ENCODE measurements at regions not wholly inside any gene's neighbourhood (a gene's known extent, or its start where the extent isn't known, plus 50 kb on each side); places are given as distances from the start of the nearest gene placed in this dataset.

DNA sequence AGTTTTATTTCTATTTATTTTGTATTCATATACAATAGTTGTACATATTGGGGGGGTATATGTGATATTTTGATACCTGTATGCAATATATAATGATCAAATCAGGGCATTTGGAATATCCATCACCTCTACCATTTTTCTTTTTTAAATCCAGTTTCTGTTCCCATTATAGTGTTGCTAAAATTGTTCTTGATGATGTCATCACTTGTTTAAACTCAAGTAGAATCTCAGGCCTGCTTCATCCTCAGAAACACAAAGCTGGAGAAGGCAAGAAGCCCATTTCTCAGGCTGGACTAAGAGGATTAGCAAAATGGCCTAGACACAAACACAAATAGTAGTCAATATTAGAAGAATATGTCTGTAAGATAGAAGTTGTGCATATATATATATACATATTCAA is 747.1 kb upstream of the ACVR2A start:
- DNase-seq, result no peak

DNA sequence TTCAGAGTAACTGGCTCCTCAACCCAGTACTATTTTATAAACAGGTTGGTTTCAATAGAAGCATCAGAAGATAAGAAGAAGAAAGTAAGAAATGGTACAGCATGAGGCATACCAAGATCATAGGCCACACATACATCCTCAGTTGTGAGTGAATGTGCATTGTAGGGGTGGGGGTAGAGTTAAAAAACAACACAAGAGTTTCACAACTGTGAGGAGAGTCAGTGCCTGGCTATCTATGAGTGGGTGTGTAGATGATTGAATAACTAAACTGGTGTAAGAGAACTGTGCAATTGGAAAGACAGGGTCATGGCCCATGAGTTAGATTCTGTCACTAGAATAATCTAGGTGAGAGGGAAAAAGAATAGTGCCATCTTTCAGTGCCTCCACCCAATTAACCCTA is 748.2 kb upstream of the ACVR2A start:
- DNase-seq, result no peak

- DNase-seq, result no peak
Observed at GRCh38 chr2:147095376-147095775, 749.5 kb upstream of the ACVR2A start.

- no peak for DNase-seq
Observed at GRCh38 chr2:147094077-147094476, 750.8 kb upstream of the ACVR2A start.

DNA sequence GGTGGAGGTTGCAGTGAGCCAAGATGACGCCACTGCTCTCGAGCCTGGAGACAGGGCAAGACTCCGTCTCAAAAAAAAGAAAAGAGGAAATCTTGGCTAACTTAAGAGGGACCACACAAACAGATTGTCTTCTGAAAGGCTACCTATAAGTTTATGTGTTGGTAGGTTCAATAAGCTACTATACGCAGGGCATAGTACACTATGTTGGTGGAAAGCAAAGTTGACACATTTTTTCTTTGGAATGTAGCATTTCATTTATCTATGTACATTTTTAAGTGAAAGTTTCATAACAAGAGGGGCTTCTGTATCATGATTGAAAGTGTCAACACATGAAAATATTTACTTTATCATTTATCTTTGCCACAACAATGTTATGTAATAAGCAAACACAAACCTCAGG is 752.6 kb upstream of the ACVR2A start:
- no peak for DNase-seq

DNA sequence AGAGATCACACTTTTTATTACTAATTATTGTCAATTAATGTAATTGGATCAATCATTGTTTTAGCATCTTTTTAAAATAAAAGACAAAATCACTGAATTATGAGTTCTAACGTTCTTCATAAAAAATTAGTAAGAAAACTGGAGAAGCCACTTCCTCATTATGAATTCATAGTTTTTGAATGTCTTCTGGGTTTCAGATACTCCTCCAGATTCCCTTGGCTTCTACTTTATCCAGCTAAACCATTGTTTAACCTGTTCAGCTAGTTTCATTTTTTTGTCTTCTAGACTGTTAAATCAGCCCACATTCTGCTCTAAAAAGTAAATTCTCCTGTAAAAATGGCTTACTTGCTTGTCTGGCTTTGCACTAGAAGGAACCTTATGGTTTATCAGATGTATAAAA is 753.4 kb upstream of the ACVR2A start:
- DNase-seq, result no peak

GRCh38 chr2:147088871-147089270 is 756.0 kb upstream of the ACVR2A start:
- no peak for DNase-seq

DNA sequence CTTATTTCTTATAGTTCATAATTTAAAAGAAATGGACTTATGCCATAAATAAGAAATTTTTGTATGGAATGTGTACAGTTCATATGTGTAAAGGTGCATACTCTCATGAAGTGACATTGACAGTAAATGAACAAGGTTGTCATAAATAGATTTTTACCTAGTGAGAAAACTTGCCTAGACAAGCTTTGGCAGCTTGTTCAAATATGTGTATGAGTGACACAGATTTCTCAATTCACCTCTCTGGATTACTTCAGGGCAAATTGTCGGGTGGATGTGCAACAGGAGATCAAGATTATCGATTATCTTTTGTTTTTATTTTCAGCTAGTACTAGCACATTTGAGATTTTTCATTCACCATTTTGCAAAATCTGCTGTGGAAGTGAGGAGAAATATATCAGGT is 758.1 kb upstream of the ACVR2A start:
- DNase-seq, result no peak

GRCh38 chr2:147083664-147084063 is 761.2 kb upstream of the ACVR2A start:
- no peak for DNase-seq

DNA sequence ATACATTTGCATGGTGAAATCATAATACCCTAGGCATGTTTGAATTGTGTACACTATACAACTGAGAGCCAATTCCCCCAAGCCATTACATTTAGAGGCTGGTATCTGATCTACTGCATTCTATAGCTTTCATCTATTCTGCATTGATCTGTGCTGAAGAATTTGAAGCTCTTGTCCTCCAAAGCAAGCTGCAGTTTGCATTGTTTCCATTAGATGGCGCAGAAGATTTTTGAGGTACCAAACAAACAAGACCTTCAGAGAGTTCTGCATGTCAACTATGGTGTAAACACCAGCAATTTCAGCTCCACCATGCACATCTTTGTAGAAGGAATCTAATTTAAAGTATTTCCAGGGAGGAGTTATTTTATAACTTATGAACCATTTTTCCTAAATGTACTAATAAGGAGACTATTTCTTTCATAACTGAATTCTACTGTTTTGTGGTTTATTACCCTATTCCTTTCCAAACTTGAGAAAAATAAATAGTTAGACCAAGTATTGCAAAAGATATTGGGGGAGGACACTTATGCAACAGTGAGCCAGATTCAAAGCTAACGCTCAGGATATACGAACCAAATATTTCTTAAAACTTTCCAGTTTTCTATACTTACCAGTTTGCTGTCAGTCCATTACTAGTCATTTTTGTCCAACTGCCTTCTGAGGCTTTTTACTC is 761.8 kb upstream of the ACVR2A start:
- DNase-seq, result no peak

DNA sequence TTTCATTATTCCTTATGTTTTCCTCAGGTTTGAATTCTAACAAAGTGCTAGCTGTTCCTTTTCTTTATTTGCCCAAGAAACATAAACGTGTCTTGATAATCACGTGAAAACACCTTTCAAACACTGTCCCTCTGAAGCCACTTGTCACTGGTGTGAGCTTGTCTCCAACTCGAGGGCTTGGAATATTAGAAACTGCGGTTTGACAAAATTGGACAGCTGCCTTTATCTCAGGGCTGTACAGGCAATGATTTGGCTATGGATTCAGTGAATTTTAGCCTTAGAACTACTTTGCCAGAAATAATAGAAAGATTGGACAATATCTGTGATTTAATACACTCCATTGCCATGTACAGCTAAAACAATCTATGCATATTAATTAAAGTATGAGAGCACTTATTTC is 763.0 kb upstream of the ACVR2A start:
- no peak for DNase-seq

- DNase-seq, result no peak
Observed at GRCh38 chr2:147076634-147077033, 768.2 kb upstream of the ACVR2A start.

DNA sequence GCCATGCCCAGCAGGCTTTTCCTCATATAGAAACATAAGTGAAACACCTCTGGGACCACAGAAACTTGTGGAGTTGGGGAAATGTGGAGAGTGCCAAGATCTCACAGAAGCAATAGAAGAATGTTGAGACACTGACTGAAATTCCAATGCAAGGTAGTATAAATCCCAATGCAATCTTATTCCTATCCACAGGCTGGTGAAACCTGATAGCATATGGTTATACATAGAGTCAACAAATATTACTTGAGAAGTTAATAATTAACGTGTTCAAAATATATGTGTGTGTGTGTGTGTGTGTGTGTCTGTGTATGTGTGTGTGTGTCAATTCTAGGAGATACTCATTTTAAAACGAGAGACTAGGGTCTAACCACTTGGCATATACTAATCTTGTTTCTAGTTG is 776.8 kb upstream of the ACVR2A start:
- DNase-seq, result no peak

DNA sequence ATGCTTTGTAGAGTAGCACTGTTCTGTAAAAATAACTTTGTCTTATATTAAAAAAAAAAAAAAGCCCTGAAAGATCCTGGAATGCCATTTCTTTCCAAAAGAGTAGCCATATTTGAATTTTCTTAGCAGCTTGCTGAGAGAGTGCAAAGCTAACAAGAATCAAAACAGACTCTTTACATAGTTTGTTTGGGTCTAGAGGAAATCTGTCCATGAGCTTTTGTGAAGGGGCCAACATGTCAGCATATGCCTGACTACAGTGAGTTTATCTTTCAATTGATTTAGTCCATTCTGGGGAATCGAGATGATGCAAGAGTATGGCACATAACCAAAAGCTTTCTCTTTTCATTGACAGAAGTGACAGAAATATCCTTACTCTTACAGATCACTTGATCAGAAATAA is 777.7 kb upstream of the ACVR2A start:
- no peak for DNase-seq

DNA sequence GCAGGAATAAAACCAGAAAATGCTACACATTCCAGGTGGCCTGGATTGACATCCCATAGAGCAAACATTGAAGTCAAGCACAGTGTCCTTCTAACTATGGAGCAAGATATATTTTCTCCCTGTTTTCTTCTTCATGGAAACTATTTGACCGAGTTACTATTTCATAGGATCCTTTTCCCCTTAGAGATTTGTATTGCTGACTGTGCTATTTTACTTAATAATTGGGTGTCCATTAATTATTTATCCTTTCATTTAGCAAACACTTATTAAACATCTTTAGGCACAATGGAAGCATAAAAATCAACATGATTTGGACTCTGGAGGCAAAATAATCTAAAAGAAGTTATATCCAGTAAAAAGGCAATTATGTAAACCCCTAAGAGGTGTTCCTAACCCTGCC is 782.8 kb upstream of the ACVR2A start:
- no peak for DNase-seq

DNA sequence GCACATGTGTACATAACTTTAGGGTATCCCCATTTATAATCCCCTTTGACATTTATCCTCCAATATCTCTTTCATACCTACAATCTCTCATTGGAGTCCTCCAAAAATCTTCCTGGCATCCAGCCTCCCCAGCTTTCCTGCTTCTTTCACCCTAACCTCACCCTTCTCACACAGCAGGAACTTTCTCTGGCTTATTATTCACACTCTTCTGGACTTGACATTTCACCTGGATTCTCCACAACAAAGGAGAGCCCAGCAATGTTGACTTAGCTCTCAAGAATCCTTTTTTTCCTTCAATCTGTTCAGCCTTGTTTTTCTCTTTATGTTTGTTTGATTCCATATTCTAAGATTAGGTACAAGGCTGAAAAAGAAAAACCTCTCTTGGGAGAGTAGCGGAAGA is 783.6 kb upstream of the ACVR2A start:
- DNase-seq, result no peak

GRCh38 chr2:147057892-147058490 is 786.8 kb upstream of the ACVR2A start:
- DNase-seq, result no peak

- DNase-seq, result no peak
Observed at GRCh38 chr2:147051814-147052213, 793.0 kb upstream of the ACVR2A start.

DNA sequence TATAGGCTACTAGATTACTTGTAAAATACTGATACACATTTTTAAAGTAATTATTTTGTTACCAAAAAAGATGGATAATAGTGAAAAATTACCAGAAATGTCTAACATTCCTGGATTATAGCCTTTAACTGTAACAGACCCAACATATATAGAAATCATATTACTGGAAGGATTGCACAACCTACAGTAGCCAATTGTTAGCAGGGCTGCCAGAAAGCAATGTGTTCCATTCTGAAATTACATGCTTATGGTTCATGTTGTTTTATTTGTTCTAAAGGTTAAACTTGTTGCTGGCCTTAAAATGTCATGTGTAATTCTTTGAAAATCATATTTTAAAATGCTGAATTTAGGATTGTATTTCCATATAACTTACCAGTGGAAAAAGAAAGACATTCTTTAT is 793.6 kb upstream of the ACVR2A start:
- no peak for DNase-seq

- no peak for DNase-seq
Observed at GRCh38 chr2:147049957-147050356, 794.9 kb upstream of the ACVR2A start.

- no peak for DNase-seq
Observed at GRCh38 chr2:147046473-147046872, 798.4 kb upstream of the ACVR2A start.

GRCh38 chr2:147045113-147045512 is 799.7 kb upstream of the ACVR2A start:
- DNase-seq, result peak in 1 of 2 donors; percentile 1

GRCh38 chr2:147041121-147041494 is 803.7 kb upstream of the ACVR2A start:
- DNase-seq, result no peak

DNA sequence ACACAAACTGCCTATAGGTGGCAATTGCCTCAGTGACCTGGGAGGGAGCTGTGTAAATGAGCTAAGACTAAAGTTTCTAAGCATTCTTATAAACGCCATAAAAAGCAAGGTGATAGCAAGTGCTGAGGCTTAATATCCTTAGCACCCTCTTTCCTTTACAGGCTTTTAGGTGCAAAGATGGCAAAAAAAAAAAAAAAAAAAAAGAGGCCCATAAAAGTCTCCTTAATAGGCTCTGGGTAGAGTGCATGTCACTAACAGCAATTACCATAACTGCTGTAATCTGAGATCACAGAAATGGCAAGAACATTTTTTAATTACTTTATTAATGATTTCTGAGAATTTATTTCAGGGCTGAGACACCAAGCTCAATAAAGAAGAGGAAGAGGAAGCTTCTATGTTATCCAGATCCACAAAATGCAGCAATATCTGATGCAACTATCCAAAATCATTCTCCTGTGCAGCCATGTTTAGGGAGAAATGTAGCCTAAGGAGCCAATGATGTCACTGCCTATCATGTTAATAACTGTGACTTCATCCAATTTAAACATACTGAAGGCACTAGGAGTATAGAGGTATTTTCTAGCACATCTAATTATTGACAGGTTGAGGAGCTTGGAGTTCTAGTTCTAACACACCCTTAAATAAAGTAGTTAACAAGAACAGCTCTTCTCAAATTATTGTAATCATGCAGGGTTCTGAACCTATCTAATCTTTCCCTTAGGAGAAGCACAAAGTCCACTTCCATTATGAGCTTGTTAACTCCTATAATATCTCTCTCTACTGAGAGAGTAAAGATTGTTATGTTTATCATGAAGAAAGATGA is 804.3 kb upstream of the ACVR2A start:
- no peak for DNase-seq
